GM03348 (cell line): ENCODE measurements at regions not wholly inside any gene's neighbourhood (a gene's known extent, or its start where the extent isn't known, plus 50 kb on each side); places are given as distances from the start of the nearest gene placed in this dataset.
"Not testable (repeated sequence)": the region's sequence is repeated elsewhere in the genome, so short reads cannot be mapped to it uniquely, and the experiment has no call there.

Experiments
- DNase-seq: peaks from one replicate; pipeline ENCODE4 v3.0.0; 2012; ENCODE audit warnings: low spot score

- no peak for DNase-seq
Measured at GRCh38 chr6:118367314-118367713, 180.8 kb upstream of the PLN start.

- DNase-seq = no peak
Measured at GRCh38 chr6:118370722-118371121, 177.4 kb upstream of the PLN start.

GRCh38 chr6:118371955-118372354, 176.1 kb upstream of the PLN start:
- no peak for DNase-seq

GRCh38 chr6:118372413-118372812, 175.7 kb upstream of the PLN start:
- no peak for DNase-seq

- DNase-seq = no peak
Measured at GRCh38 chr6:118377711-118378414, 170.2 kb upstream of the PLN start.

- not testable (repeated sequence) for DNase-seq
Measured at GRCh38 chr6:118380620-118381019, 167.5 kb upstream of the PLN start.

- DNase-seq = no peak
Measured at GRCh38 chr6:118382126-118382525, 166.0 kb upstream of the PLN start.

- no peak for DNase-seq
Measured at GRCh38 chr6:118383924-118384323, 164.2 kb upstream of the PLN start.

GRCh38 chr6:118386975-118387374, 161.1 kb upstream of the PLN start:
- no peak for DNase-seq

GRCh38 chr6:118387921-118388701, 160.0 kb upstream of the PLN start:
- peak; percentile 42 for DNase-seq

GRCh38 chr6:118391086-118391485, 157.0 kb upstream of the PLN start:
- no peak for DNase-seq

- no peak for DNase-seq
Measured at GRCh38 chr6:118394106-118394505, 154.0 kb upstream of the PLN start.

- no peak for DNase-seq
Measured at GRCh38 chr6:118396969-118397368, 151.1 kb upstream of the PLN start.

- no peak for DNase-seq
Measured at GRCh38 chr6:118397671-118398465, 150.2 kb upstream of the PLN start.

- no peak for DNase-seq
Measured at GRCh38 chr6:118400098-118400497, 148.0 kb upstream of the PLN start.

GRCh38 chr6:118400582-118400981, 147.5 kb upstream of the PLN start:
- DNase-seq = no peak

GRCh38 chr6:118401325-118401975, 146.6 kb upstream of the PLN start:
- no peak for DNase-seq

- no peak for DNase-seq
Measured at GRCh38 chr6:118403036-118403435, 145.1 kb upstream of the PLN start.

- DNase-seq = no peak
Measured at GRCh38 chr6:118408863-118409262, 139.2 kb upstream of the PLN start.

GRCh38 chr6:118410001-118410400, 138.1 kb upstream of the PLN start:
- DNase-seq = no peak
